HG03159 (cell line): ENCODE measurements at regions not wholly inside any gene's neighbourhood (a gene's known extent, or its start where the extent isn't known, plus 50 kb on each side); places are given as distances from the start of the nearest gene placed in this dataset.
"Not testable (repeated sequence)": the region's sequence is repeated elsewhere in the genome, so short reads cannot be mapped to it uniquely, and the experiment has no call there.

Experiments used
- ATAC-seq: cut with Tn5 transposase; IDR thresholded peaks from one replicate; pipeline ENCODE4 v1.9.1; 2021; ENCODE audit warnings: mild to moderate bottlenecking, moderate library complexity; ENCODE audit not compliant: unreplicated experiment

DNA sequence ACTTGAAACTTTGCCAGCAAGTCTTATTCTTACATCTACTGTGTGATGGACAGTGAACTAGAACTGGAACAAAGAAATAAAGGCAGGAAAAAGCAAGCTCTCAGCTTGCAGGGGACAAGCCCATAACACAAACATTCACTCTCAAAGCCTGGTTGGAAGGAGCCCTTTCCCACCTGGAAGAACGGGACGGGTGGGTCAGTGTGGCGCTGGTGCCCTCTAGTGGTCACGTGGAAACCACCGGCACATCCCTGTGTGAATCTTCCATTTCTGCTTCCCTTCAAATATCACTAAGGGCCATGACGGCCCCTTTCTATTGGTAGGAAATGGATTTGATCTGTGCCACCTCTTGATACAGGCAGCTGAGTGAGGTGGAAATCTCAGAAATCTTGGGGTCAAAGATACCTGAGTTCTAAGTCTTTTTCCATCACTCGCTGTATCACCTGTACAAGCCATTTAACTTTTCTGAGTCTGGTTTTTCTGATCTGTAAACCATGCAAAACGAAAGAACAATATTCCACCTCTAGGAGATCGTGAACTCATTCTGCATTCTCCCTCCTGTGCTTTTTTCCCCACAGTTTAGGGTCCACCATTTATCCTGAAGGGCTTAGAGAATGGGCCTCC lies 211.6 kb downstream of the MSX2 start:
- peak; percentile 67 for ATAC-seq

DNA sequence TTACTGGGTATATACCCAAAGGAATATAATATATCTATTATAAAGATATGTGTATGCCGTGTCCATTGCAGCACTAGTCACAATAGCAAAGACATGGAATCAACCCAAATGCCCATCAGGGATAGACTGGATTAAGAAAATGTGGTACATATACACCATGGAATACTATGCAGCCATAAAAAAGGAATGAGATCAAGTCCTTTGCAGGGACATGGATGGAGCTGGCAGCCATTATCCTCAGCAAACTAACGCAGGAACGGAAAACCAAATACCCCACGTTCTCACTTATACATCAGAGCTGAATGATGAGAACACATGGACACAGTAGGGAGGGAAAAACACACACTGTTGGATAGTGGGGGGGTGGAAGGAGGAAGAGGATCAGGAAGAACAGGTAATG lies 206.7 kb downstream of the MSX2 start:
- ATAC-seq: not testable (repeated sequence)

DNA sequence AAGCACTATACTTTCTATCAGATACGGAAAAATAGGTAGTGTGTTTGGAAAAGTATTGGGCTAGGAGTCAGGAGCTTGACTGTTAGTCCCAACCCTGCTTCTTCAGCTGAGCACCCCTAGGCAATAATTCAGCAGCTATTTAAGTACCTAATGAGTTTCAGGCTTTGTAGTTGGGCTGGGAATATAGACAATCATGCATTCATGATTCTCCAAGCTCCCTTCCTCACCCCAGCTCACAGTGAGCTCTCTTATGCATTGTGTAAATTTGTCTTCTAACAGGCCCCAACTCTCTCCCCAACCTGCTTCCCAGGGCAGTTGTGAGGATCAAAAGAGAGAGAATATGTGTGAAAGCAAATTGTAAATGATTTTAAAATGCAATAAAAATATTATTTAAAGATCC lies 201.2 kb downstream of the MSX2 start:
- no peak for ATAC-seq

DNA sequence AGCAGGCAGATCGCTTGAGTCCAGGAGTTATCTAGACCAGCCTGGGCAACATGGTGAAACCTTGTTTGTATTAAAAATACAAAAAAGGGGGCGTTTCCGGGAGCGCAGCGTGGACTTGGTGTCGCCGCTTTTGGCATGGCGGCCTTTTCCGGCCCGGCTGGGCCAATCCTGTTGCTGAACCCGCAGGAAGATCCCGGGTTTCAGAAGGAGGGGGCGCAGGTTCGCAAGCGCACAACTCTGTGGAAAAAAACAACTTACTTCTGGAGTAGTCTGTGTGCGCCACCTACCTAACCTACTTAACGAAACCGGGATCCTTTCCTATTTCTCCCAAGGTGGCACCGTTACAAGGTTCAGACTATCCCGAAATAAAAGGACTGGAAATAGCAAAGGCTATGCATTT lies 198.6 kb downstream of the MSX2 start:
- no peak for ATAC-seq

DNA sequence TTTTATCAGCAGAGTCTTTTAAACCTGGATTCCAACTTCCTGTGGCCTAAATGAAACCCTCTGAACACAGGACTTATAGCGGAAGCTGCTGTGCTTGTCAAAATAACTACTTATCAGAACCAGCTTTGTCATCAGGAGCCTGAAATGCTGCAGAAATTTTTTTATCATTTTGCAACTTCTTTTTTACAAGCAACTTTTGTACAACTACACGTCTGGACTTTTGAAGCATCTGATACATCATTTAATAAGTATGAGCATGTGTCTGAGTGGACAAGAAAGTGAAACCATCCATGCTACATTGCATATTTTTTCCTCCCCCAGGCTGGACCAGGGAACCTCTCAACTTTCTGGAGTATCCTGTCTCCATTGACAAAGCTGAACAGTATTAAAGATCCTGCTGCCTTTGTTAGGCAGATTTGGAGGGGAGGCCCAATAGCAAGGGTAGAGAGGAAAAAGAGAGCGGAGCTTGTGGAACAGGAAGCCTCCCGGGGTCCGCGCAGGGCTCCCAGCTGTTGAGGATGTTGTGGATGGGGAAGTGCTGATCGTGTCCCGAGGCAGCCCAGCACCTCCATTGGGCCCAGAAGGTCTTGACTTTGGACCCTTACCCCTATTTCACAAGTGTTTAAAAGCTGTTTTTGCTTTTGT lies 196.6 kb downstream of the MSX2 start:
- no peak for ATAC-seq

DNA sequence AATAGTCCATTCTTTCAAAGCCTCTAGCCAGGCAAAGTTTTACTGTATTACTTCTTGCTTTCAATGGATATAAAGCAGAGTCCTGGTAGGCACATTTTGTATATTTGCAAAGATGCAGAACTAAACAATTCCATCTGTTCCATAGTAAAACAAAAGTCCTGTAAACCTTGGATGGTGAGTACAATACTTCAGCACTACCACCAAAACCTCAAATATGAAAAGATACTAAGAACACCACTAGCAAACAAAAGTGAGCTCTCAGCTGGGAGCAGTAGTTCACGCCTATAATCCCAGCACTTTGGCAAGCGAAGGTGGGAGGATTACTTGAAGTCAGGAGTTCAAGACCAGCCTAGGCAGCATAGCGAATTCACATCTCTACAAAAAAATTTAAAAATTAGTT lies 195.0 kb downstream of the MSX2 start:
- ATAC-seq: no peak

DNA sequence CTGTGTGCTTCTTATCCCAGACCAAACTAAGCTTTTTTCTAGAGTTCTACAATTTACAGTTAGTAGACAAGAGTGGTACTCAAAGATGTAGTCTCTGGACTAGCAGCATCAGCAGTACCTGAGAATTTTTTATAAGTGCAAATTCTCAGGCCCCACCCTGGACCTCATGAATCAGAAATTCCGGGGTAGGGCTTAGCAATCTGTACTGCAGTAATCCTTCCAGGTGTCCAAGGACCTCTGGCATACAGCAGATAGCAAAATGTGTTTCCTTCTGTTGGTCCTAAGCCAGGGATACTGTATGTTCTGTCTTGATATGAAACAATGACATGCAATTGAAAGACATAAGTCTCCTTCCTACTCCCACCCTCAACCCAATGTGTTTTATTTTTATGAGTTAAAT lies 194.3 kb downstream of the MSX2 start:
- ATAC-seq: no peak

DNA sequence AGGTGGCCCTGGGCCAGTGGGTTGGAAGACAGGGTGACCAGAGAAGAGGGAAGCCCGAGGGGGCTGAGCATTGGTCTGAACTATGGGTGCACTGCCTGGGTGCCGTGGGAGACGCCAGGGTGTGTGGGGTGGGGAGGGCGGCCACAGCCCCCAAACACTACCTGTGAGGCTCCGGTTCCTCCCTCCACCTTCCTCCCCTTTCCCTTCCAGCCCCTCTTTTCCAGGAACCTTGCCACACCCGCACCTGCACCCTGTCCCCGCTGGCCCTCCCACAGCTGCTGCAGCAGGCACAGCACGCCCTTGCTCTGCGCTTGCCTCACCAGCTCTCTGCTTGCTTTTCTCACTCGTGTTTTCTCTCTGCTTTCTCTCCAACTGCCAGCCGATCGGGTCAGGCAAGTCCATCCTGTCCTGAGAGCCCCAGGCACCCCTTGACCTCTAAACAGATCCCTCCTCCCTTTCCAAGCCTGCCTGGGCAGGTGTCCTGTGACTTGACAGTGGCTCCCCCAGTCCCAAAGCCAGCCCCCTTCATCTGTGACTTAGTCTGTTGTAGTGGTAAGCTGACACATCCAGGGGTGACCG lies 193.7 kb downstream of the MSX2 start:
- ATAC-seq: no peak

DNA sequence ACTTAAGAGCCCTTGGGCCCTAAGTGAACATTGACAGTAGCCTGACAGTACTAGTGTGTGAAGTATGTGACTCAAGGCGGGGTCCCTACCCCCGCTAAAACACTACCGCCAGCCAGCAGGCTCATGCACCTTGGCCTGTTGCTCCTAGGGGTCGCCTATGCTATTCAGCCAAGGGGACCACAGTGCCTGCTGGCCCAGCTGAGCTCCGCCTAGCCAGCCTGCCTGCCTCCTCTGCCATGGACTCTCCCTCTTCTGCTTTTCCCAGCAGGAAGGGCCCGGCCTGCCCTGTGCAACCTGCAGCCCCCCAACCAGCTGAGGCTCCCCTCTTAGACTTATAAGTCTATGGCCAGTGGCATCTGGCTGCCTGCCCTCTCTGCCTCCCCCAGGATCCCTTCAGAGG lies 193.1 kb downstream of the MSX2 start:
- ATAC-seq: not testable (repeated sequence)

DNA sequence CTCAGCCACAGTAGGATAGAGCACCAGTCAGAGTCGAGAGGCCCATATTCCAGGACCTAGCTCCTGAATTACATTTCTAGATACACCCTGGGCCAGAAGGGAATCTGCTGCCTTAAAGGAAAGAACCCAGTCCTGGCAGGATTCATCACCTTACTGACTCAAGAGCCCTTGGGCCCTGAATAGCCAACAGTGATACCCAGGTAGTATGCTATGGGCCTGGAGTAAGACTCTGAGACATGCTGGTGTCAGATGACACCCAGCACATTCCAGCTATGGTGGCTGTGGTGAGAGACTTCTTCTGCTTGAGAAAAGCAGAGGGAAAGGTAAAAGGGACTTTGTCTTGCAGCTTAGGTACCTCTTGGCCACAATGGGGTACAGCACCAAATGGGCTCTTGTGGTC lies 192.5 kb downstream of the MSX2 start:
- not testable (repeated sequence) for ATAC-seq

DNA sequence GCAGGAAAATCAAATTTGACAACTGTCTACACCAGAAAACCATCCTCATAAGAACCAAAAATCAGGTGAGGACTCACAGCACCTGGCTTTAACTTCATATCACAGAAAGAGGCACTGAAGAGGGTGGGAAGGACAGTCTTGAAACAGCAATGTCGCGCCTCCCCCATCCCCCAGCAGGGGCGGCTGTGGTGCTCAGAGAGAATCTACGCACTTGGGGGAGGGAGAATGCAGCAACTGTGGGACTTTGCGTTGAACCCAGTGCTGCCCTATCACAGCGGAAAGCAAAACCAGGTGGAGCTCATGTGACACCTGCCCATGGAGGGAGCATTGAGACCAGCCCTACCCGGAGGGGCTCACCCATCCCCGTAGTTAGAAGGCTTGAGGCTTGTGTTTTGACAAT lies 191.8 kb downstream of the MSX2 start:
- ATAC-seq: no peak

DNA sequence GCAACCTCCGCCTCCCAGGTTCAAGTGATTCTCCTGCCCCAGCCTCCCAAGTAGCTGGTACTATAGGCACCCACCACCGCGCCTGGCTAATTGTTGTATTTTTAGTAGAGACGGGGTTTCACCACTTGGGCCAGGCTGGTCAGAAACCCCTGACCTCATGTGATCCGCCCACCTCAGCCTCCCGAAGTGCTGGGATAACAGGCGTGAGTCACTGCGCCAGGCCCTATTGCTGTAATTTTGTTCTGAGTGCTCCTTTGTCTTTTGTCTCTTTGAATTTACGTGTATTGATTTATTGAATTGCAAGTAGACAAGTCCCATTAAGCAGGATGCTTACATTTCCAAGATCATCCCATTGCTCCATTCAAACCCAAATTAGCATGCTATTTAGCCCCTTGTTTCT lies 186.7 kb downstream of the MSX2 start:
- no peak for ATAC-seq

DNA sequence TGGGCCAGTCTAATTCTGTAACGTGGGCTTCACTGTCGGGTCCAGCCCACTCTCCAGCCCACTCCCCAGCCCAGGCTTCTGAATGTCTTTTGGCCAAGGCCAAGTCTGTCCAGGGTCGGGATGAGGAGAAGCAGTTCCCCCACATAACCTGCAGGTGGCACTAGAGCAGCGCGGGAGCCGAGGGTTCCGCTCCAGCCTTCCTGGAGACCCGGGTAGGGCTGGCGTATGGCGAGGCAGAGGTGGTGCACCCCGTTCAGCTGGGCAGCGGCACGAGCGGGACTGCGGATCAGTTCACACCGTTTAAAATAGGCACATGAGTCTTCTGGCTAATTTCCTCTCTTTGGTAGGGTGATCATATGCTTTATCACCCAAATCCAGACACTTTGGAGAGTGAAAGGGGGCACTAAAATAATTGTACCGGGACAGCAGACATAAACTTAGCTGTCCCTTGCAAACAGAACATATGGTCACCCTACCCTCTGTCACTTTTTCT lies 185.9 kb downstream of the MSX2 start:
- peak; percentile 94 for ATAC-seq

DNA sequence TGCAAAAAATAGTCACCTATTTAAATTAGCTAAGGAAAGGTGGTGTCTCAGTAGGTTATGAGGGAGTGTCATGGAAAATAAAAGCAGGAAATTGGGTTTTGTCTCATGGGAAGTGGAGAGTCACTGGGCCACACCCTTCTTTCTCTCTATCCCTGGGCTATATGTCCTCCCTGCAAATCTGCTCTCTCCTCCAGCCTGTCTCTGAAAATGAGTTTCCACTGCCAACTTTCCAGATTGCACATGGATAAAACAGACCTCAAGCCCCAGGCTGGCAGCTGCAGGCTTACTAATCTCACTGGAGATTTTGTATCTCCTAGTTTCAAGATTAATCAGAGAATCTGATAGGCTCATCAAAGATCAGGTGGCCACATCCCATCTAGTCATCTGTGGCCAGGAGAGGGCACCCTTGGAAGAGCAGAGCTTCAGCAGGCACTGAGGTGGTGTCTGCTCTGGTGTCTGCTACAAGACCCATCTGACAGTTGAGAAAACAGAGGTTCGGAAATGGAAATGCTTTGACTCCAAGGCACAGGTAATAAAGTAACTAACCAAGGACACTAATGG lies 178.9 kb downstream of the MSX2 start:
- no peak for ATAC-seq

DNA sequence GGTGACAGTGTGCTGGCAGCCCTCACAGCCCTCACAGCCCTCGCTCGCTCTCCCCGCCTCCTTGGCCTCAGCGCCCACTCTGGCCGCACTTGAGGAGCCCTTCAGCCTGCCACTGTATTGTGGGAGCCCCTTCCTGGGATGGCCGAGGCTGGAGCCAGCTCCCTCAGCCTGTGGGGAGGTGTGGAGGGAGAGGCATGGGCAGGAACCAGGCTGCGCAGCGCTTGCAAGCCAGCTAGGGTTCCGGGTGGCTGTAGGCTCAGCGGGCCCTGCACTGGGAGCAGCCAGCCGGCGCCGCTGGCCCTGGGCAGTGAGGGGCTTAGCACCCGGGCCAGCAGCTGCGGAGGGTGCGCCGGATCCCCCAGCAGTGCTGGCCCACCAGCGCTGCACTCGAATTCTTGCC lies 177.0 kb downstream of the MSX2 start:
- no peak for ATAC-seq

DNA sequence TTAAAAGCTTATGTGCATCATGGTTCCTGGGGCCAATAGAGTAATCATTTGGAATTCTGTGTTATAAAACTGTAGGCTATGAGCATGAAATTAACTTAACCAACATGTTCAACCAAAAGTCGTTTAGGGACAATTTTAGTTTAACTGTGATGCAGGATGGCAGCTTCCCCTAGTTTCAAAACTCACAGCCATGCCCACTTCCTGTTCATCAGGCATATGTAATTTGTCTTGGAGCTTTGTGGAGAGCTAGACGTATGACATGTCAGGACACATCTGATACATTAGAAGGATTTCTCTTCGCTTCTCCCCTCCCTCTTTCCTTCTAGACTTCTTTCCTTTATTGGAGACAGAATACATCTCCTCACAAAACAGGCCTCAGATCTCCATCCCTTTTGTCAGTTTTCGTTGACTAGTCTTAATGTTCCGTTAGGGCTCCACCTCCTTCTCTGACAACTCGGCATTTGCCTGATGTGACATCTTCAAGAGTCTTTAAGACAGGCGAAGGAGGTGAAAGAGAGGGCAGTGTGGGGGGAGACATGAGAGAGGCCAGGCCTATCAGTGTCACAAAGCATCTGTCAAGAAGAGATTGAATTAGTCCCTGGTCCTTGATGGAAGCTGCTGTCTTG lies 176.0 kb downstream of the MSX2 start:
- no peak for ATAC-seq

DNA sequence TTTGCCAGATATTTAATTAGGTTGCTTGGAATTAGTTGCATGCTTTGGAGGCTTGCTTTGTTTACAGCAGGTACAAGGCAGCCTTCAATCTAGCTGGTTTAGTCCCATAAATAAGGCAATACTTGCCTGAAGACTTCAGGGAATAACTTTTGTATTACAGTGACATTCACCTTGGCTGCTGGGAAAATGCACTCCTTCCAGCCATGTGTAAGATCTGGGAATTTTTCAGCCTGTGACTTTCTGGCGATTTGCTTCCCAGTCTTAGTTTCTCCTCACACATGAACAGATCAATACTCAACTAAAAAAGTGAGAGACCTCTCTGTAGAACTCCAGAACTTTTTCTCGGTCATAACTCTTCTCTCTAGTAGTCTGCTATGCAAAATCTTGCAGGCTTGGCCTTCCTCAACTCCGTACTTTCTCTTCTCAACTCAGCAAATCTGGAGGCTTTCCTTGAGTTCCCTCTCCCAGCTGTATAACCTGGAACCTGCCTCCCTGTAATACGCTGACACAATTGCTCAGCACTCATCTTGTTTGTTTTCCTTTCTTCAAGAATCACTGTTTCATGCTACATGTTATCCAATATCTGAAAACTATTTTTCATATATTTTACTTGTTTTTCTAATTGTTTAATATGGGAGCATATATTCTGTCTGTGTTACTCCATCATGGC lies 173.0 kb downstream of the MSX2 start:
- no peak for ATAC-seq

DNA sequence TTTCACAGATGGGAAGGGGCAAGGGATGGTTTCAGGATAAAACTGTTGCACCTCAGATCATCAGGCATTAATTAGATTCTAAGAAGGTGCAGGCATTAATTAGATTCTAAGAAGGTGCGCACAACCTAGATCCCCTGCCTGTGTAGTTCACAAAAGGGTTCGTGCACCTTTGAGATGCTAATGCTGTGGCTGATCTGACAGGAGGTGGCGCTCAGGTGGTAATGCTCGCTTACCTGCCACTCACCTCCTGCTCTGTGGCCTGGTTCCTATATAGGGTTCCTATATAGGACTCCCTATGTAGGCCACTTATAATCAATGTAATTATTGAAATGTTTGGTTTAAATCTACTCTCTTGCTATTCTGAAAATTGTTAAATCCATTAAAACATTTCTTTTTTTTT lies 171.0 kb downstream of the MSX2 start:
- no peak for ATAC-seq

DNA sequence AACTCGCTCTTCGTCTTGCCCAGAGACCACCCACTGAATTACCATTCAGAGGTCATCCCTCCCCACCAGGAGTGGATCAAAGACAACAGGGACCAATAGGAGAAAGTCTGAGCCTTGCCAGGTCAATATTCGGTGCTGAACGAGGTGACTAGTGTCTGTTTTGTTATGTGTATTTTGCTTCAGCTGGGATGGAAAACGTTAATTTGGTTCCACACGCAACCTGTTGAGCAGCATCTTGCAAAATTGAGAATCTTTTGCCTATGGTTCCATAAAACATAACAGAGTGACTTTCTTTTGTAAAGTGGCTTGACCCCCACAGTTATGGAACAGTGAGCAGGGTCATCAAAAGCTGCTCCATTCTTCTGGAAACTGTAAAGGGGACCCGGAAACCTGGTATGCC lies 168.4 kb downstream of the MSX2 start:
- ATAC-seq: no peak

DNA sequence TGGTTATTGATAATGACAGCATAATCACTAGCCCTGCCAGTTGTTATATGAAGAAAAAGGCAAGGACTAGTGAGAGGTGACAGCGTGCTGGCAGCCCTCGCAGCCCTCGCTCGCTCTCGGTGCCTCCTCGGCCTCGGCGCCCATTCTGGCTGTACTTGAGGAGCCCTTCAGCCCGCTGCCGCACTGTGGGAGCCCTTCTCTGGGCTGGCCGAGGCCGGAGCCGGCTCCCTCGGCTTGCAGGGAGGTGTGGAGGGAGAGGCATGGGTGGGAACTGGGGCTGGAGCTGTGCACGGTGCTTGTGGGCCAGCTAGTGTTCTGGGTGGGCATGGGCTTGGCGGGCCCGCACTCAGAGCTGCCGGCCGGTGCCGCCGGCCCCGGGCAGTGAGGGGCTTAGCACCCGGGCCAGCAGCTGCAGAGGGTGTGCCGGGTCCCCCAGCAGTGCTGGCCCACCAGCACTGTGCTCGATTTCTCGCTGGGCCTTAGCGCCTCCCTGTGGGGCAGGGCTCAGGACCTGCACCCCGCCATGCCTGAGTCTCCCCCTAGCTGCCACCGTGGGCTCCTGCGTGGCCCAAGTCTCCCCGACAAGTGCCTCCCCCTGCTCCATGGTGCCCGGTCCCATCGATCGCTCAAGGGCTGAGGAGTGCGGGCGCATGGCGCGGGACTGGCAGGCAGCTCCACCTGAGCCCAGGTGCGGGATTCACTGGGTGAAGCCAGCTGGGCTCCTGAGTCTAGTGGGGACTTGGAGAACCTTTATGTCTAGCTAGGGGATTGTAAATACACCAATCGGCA lies 156.2 kb downstream of the MSX2 start:
- ATAC-seq: not testable (repeated sequence)
